ENCODE measurements at regions not wholly inside any gene's neighbourhood (a gene's known extent, or its start where the extent isn't known, plus 50 kb on each side); places are given as distances from the start of the nearest gene placed in this dataset.
"Not testable (repeated sequence)": the region's sequence is repeated elsewhere in the genome, so short reads cannot be mapped to it uniquely, and the experiment has no call there.

DNA sequence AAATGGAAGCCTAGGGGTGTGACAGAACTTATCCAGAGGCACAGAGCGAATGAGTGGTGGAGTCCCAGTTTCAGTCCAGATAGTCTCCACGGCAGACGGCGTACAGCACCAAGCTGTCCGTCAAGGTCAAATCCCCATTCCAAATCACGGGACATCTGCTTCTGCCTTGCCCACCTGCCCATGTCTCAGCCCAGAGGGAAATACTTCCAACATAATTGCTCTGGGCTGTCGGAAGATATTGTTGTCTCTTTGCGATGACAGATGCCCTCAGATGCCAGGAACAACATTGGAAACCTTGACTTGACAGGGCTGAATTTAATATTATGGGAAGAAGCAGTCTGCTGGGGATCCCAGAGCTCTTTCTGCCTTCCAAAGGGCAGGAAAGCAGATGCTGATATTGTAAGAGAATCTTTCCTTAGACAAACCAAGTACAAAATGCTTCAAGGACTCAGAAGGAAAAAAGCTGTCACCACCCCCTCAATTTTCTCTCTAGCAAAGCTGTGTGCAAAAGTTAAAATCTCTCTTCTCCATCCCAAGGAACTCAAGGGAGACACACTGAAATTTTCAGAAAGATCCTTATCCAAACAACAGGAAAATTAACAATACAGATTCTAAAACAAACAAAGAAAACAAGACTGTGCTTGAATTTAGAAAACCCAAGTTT, 364.0 kb downstream of the LRATD1 start:
- no peak for DNase-seq

DNA sequence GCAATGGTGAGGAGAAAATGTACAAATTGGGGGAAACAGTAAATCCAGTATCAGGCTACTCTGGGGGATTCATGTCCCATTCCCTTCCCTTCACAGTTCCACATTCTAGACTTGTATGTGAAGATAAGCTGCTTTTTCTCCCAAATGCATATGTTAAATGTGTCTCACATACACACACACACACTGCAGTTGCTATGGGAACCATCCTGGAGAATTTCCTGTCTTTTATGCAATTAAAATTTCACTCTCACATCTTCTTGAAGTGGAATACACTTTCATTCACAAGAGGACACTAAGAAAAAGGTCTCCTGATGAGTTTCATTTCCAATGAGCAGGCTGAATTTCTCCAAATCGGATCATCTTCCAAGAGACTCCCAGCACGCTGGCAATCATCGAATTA, 366.0 kb downstream of the LRATD1 start:
- DNase-seq = no peak

DNA sequence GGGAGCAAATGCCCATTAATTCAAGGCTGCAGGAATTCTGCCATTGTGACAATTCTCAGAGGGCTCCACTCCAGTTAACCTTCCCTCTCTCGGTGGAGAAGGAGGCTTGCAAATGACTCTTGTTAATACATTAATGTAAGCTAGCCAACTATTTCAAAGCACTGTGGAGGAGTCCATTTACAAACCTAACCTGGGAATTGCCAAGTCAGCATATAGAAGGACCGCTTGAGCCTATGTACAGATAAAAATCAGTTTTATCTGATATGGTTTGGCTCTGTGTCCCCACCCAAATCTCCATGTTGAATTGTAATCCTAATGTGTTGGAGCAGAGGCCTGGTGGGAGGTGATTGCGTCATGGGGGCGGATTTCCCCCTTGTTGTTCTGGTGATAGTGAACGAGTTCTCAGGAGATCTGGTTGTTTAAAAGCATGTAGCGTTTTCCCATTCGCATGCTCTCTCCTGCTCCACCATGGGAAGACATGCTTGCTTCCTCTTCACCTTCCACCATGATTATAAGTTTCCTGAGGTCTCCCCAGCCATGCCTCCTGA, 366.7 kb downstream of the LRATD1 start:
- DNase-seq = no peak

DNA sequence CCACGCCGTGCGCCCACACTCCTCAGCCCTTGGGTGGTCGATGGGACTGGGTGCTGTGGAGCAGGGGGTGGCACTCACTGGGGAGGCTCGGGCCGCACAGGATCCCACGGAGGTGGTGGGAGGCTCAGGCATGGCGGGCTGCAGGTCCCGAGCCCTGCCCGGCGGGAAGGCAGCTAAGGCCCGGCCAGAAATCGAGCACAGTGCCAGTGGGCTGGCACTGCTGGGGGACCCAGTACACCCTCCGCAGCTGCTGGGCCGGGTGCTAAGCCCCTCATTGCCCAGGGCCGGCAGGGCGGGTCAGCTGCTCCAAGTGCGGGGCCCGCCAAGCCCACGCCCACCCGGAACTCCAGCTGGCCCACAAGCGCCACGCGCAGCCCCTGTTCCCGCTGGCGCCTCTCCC, 370.0 kb downstream of the LRATD1 start:
- DNase-seq = not testable (repeated sequence)

DNA sequence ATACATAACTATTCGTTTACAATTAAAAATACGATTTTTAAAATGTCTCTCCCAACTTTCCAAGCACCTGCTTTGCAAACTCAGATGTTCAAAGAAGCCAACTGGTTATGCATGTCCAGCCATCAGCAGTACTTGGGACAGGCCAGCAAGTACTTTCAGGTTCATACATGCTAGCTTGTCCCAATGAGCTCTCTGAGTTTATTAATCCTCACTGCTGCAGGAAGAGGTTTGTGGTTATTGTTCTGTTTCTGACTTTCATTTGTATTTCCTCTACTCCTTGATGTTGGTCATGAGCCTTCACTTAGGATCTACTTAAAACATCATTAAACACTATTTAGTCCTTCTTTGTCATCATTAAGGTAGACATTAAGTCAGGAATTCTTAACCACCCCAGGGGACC, 374.1 kb downstream of the LRATD1 start:
- no peak for DNase-seq

DNA sequence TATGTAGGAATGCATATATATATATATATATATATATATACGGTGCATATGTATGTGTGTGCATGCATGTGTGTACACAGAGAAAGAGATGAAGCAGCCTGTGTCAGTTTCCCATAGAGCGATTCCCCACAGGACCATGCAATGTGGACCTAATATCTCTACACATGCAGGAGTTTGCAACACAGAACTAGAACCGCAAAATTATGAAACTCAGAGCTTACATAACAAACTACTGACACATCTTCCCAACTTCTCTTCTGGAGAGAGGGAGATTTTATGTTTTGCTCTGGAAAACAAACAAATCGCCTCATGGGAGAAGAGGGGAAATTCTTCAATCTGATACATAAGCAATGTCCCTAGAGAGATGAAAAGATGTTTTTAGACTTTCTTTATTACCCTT, 377.2 kb downstream of the LRATD1 start:
- DNase-seq = no peak

DNA sequence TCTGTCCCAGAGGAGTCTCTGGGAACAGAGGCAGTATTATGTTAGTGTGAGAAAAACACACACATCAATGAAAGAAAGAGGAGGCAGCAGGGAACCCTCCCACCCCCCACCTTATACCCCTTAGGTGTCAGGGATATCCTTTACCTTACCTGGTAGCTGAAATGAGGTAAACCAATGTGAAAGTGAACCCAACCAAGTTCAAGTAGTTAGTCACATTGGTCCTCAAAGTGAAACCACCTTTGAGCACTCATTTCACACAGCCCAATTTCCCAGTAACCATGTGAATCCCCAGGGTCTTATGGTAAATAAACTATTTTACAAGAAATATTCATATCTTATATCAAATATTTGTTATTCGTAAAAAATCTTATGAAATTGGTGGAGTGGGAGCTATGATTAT, 377.8 kb downstream of the LRATD1 start:
- no peak for DNase-seq

DNA sequence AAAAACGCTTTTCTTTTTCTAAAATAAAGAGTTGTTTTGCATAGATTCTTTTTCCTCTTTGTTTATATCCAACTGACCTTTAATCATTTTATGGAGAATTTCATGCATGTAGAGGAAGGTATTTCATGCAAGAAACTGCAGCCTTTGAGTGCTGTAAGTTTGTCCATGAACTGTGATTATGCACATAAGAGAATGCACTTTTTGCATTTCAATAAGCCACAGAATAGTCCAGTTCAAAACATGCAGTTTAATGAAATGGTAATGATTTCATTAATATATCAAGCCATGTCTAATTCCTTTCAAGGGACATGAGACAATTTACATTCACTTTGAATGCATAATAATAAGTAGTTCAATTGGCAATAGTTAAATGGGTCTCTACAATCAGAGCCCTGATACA, 386.3 kb downstream of the LRATD1 start:
- DNase-seq = no peak

DNA sequence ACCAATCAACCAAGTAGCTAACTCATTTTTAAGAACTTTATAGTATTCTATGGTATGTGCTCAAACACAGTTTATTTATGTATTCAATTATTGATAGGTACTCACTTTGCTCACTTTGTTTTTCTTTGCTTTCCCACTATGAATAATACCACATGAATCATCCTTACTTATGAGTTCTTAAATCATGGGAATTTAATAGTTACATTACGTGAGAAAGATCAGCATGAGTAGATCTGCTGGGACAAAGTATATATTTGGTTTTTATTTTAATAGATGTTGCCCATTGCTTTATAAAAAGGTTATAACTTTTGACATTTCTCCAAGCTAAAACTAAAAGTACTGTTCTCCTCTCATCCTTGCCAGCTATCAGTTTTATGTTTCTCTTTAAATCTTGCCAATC, 390.7 kb downstream of the LRATD1 start:
- DNase-seq = no peak

DNA sequence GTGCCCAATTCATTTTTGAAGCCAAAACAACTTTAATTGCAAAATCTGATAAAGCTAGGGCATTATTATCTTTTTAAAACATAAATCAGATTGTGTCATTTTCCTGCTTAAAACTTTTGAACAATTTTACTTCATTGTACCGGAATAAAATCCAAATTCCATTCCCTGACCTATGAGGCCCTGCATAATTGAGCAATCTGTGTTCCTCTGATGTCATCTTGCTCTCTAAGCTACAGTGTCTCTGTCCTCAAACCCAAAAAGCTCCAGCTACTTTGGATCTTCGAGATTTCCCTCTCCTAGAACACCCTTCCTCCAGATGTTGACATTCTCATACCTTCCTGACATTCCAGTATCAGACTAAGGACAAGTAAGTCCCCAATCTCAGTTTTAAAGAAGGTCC, 395.9 kb downstream of the LRATD1 start:
- DNase-seq = no peak

DNA sequence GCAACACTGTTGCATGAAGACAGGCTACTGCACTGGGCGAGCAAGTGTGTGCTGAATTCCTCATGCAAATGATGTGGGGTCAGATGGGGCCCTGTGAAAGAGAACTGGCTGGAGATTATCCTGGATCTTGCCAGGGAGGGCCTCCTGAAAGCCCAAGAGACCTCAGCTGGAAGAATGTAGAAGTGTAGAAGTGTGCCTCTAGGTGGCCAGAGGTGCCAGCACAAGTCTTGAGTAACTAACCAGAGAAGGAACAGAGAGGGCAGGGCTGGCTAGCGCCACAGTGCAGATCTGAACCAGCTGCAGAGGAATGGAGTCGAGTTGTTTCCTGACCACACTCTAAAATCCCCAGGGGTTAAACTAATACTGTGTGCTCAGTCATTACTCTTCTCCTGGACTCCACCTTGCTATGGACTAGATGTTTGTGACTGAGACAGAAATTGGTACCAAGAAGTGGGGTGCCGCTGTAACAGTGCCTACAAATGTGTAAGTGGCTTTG, 399.3 kb downstream of the LRATD1 start:
- DNase-seq = no peak

DNA sequence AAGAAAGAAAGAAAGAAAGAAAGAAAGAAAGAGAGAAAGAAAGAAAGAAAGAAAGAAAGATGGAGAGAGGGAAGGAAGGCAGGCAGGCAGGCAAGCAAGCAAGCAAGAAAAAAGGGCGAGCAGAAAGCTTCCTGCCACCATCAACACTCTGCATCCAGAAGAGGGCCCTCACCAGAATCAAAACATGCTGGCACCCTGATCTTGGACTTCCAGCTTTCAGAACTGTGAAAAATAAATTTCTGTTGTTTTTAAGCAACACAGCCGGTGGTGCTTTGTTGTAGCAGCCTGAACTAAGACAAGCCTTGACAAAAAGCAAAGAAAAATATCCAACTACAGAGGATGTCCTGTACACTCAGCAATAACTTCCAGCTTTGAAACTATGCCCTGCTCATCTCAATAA, 401.7 kb downstream of the LRATD1 start:
- no peak for DNase-seq

DNA sequence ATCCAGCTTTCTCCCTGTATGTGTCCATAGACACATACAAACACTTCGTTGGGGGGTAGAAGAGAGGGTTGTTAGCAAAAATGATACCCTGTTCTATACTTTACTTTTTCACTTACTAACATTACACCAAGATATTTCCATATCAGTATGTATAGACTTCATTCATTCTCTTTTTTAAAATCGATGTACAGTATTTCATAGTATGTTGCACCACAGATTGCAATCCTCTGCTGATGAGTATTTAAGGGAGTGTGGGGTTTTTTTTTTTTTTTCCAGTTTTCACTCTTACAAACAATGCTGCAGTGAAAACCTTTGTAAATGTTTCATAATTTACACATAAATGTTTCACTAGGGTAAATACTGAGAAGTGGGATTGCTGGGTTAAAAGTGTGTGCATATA, 402.3 kb downstream of the LRATD1 start:
- no peak for DNase-seq

DNA sequence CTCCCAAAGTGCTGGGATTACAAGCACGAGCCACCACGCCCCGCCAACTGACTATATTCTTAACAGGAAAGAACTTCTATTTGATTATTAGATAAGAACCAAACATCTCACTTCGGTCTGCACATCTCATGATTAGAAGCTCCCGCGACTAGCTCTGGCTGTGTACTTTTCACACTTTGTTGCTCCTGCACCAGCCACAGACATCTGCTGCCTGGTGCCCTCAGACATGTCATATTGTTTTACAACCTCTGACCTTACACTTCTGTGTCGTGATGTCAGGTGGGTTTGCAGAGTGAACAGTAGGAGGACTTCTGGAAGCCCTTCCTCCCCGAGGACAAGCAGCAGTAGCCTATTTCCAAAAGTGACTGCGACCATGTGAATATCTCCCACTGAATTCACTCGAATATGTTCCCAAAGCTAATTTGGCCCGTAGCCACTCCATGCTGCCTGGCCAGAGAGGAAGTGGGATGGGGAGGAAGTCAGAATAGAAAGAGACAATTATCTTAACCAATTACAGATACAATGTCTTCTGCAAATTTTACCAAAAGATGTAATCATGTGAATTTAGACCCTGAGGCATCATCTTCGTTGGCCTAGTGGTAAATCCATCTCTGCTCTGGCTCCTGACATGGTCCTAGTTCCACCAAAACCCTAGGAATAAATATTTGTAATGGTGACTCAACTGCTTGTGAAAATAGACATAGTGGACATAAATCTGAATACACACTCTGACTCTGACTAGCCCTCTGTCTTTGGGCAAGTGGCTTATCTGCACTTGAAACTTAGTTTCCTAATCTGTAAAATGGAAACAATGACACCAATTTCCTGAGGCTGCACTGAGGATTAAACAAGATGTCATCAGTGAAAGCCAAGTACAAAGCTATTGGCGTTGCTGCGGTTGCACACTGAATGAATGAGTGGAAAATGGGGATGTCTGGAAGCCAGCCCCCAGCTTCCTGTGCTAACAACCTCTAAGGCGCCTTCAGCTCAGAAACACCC, 406.1 kb downstream of the LRATD1 start:
- DNase-seq = no peak

DNA sequence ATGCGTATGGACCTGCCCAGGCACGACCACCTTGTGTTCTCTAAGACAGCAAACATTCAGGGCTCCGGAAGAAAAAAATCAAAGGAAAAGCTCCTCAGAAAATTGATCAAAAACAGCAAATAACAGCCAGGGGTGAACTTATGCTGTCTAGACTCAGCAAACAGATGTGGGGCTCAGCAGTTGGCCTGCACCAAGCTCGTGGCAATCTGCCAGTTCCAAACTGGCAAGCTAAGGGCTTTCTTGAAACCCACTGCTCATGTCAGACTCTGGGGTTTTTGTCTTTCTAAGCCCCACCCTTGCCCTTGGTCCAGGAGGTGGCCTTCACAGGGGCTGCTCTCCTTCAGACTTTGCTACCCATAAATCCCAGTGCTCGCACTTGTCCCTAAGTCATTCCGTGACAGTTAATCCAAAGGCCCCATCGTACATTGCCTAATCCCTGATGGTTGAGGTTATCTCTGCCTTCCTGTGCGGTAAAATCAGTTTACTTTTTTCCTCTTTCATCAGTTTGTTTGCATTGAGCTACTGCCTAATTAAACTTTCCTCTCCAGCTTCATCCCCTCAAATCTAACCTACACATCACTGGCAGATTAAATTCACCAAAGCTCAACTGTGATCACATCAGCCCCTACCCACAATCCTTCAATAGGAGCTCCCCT, 408.0 kb downstream of the LRATD1 start:
- no peak for DNase-seq

DNA sequence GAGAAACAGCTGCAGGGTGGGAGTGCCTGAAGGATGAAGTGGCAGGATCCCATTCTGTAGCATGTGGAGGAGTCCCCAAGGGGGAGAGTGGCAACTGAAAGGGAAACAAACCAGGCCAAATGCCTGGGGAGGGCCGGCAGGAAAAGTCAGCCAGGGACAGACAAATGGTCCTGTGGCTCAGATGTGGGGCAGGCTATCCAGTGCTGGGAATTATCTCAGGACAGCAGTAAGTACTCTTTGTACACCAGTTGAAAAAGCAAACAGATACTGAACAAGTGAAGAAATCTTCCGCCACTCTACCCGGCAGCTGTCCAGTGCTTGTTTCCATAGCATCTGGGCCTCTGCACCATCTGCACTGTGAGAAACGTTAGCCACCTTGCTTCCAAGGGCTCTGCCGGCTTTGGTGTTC, 408.9 kb downstream of the LRATD1 start:
- no peak for DNase-seq

DNA sequence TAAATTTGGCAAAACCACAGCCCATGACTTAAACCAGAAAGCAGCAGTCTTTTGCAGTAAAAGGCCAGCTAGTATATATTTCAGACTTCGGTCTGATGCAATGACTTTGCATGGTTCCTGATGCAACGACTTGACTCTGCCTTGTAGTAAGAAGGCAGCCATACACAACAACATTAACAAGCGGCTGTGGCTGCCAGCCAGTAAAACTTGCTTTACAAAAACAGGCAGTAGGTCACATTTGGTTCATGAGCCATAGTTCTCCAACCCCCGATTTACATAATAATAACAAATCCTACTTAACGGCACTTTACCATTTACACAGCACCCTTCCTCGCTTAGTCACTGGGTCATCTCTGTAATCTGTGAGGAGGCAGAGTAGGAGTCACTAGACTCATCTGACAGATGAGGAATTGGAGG, 410.3 kb downstream of the LRATD1 start:
- no peak for DNase-seq

DNA sequence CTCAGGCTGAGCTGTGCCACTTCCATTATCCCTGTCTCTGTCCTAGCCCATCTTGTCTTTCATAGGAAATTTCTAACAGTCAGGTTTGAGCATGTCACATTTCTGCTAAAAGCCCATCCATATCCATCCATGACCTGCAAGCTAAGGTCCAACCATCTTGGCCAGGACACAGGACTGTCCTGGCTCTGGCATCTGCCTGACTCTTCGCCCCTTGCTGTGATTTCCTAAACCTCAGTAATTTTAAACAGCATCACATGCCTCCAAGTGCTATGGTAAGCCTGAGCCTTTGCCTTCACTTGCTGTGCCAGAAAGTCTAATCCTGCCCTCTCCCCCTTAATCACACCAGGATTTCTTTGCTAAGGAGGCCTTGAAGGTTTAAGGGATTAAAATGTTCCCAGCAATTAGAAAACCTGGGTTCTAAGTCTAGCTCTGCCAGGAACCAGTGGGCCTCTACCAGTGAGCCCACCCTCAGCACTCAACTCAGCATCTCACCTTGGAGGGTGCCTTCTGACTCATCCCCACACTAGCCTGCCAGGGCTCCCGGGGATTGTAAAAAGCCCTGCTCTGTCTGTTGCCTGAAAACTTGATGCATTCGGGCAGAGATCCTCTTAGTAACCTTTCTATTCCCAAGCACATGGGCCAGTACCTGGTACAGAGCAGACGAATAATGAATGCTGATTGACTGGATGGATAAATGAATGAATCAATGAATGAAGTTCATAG, 411.0 kb downstream of the LRATD1 start:
- DNase-seq = no peak

DNA sequence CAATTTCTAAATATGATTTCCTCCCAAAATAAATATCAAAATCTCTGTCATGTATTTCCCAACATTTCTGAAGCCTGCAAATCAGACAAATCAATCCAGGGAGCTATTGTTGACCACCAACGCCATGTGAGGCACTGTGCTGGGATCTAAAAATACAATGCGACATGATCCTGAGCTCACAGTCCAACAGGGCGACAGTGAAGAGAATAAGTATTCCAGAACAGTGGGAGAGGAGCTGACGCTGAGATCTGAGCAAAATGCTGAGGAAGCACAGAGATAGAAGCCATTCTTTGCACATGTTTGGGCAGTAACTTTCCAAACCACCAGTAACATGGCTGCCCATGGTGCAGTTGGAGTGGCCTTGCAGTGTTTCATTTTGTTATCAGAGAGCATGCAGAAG, 412.5 kb downstream of the LRATD1 start:
- no peak for DNase-seq

DNA sequence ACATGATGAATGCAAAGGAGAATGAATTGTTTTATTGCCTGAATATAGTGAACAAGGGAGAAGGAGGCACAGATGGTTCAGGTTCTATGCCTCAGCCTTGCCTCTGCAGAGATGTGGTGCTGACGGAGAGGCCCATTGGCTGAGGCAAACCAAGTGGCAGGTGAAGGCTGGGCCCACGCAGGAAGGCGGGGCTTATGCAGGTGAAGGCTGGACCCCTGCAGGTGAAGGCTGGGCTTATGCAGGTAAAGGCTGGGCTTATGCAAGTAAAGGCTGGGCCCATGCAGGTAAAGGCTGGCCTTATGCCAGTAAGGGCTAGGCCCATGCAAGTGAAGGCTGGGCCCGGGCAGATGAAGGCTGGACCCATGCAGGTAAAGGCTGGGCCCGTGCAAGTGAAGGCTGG, 414.7 kb downstream of the LRATD1 start:
- no peak for DNase-seq

DNA sequence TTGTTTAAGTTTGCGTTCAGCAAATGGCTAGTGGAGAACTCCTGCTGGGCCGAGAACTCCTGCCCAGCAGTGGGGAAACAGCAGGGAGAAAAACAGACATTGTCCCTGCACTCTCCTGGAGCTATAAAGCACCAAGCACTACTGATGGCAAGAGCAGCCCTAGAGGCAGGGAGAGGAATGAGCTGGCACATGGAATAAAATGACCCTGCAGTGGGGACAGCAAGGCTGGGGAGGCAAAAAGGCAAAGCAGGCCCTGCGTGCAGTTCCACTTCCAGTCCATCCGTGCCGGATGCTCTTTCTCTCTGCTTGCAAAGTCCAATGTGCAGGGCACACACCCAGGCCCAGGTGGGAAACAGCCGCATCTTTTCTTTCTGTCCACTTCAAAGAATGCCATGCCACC, 415.5 kb downstream of the LRATD1 start:
- no peak for DNase-seq
